Transverse colon (tissue), 4 donors: ENCODE measurements at regions not wholly inside any gene's neighbourhood (a gene's known extent, or its start where the extent isn't known, plus 50 kb on each side); places are given as distances from the start of the nearest gene placed in this dataset.

Source experiments
- DNase-seq: peaks from one replicate; pipeline ENCODE4 v3.0.0-alpha.2; 2019
- H3K27ac ChIP-seq, 4 donors: fragments of 200-600 bp; sonication (generic); 2 replicates each; pipeline ENCODE4 v1.5.1; 2016 to 2018; ENCODE audit warnings: inconsistent platforms in 4 of 4
- H3K27me3 ChIP-seq: fragments of 200-600 bp; sonication (generic); 2 replicates; pipeline ENCODE4 v1.5.1; 2017; ENCODE audit warnings: inconsistent platforms
- H3K36me3 ChIP-seq, 4 donors: fragments of 200-600 bp; sonication (generic); 2 replicates each; pipeline ENCODE4 v1.5.1; 2017 to 2019; ENCODE audit warnings: inconsistent platforms in 4 of 4
- H3K4me1 ChIP-seq, 4 donors: fragments of 200-600 bp; sonication (generic); 2 replicates each; pipeline ENCODE4 v1.5.1; 2017 to 2020; ENCODE audit warnings: inconsistent platforms in 4 of 4
- H3K4me3 ChIP-seq, 4 donors: fragments of 200-600 bp; sonication (generic); 1 replicate in 1 of 4; 2 replicates in 3 of 4; pipeline versions ENCODE4 v1.5.1 to v1.6.1; 2017 to 2019; ENCODE audit warnings: inconsistent platforms in 4 of 4
- H3K9me3 ChIP-seq, 2 donors: fragments of 200-600 bp; sonication (generic); 2 replicates each; pipeline ENCODE4 v1.5.1; 2017 to 2019; ENCODE audit warnings: inconsistent platforms in 2 of 2
- EP300 ChIP-seq: sonication (generic); formaldehyde crosslinking; IDR thresholded peaks from one replicate; pipeline ENCODE4 v1.6.1; 2017; ENCODE audit warnings: antibody characterized with exemption, low read depth
- POLR2A ChIP-seq: fragments of 450-650 bp; IDR thresholded peaks from one replicate; pipeline ENCODE4 v1.6.1; 2016; ENCODE audit warnings: antibody characterized with exemption, mild to moderate bottlenecking, moderate library complexity
- POLR2AphosphoS5 ChIP-seq, 3 donors: sonication (generic); formaldehyde crosslinking; IDR thresholded peaks; one replicate each; pipeline ENCODE4 v1.6.1; 2016; ENCODE audit warnings: antibody characterized with exemption in 3 of 3
- WGBS, 2 donors: methylation state at CpG; one replicate each; pipeline ENCODE4 v1.1.5; 2018; ENCODE audit warnings: low coverage in 1 of 2; 5-methylcytosine and 5-hydroxymethylcytosine counted together
- in situ Hi-C, 4 donors: fragments of 200-750 bp; cut with MboI; loops; one replicate each; pipeline versions ENCODE4 v1.15.0 to v1.15.1; 2017; ENCODE audit warnings: low sequenced_read_pairs in 3 of 4, low pct_ligation_motif_present in 1 of 4, low pct_unique_long_range_greater_than_20kb in 1 of 4
- intact Hi-C: fragments of 100-400 bp; cut with DNase I; formaldehyde crosslinking; loops from one replicate; pipeline ENCODE4 v1.15.1; 2023; ENCODE audit warnings: low total_unique reads
- TF ChIP-seq, protein P1 (sequence below), 5 experiments: fragments of 200-600 bp in 3 of 5; fragments of 450-650 bp in 2 of 5; sonication (generic) in 3 of 5; IDR thresholded peaks; 1 replicate in 2 of 5; 2 replicates in 3 of 5; pipeline ENCODE4 v1.5.1; 2016 to 2017; ENCODE audit warnings: antibody characterized with exemption in 5 of 5, inconsistent platforms in 3 of 5, mild to moderate bottlenecking in 2 of 5, moderate library complexity in 1 of 5

GRCh38 chr14:101284711-101285110 is 276.6 kb upstream of the DIO3 start:
- no peak for DNase-seq
- H3K36me3 ChIP-seq = no peaks in the 10 kb centered on the region
- no peaks in the 10 kb centered on the region for H3K9me3 ChIP-seq
- no peak overlapping the region for H3K4me3 ChIP-seq
- peaks cover 0 to 10% (median 6%) of the 10 kb centered on the region in 4 donors for H3K4me1 ChIP-seq
- H3K27ac ChIP-seq = no peak overlapping the region
- intact Hi-C loops (no loop called here), in situ Hi-C loops (no loop called here)
- 94 to 100% methylated on average over 1 to 3 of the region's 3 CpGs for WGBS, 2 donors
- peaks cover 2% of the 10 kb centered on the region for H3K27me3 ChIP-seq
- no peak for TF ChIP-seq EP300
- TF ChIP-seq POLR2A = no peak
- TF ChIP-seq POLR2AphosphoS5 (IDR thresholded peaks at IDR 0.05) = no peak
- TF ChIP-seq, protein P1, sequence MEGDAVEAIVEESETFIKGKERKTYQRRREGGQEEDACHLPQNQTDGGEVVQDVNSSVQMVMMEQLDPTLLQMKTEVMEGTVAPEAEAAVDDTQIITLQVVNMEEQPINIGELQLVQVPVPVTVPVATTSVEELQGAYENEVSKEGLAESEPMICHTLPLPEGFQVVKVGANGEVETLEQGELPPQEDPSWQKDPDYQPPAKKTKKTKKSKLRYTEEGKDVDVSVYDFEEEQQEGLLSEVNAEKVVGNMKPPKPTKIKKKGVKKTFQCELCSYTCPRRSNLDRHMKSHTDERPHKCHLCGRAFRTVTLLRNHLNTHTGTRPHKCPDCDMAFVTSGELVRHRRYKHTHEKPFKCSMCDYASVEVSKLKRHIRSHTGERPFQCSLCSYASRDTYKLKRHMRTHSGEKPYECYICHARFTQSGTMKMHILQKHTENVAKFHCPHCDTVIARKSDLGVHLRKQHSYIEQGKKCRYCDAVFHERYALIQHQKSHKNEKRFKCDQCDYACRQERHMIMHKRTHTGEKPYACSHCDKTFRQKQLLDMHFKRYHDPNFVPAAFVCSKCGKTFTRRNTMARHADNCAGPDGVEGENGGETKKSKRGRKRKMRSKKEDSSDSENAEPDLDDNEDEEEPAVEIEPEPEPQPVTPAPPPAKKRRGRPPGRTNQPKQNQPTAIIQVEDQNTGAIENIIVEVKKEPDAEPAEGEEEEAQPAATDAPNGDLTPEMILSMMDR (IDR thresholded peaks at IDR 0.05) = no peak

- WGBS, 2 donors = 45 to 80% methylated on average over 10 to 19 of the region's 19 CpGs
- DNase-seq = no peak
- Histone ChIP-seq H3K27ac (no peak overlapping the region), H3K36me3 (no peaks in the 10 kb centered on the region), H3K27me3 (peaks cover 2% of the 10 kb centered on the region), H3K4me1 (peaks cover 0 to 11% (median 6%) of the 10 kb centered on the region in 4 donors), H3K4me3 (no peak overlapping the region), H3K9me3 (no peaks in the 10 kb centered on the region)
- TF ChIP-seq POLR2A = no peak
- TF ChIP-seq, protein P1 (IDR thresholded peaks at IDR 0.05) = no peak
- no peak for TF ChIP-seq POLR2AphosphoS5 (IDR thresholded peaks at IDR 0.05)
- TF ChIP-seq EP300 = no peak
- in situ Hi-C loops = no loop called here
- intact Hi-C loops = no loop called here
Observed at GRCh38 chr14:101286271-101287018, 274.9 kb upstream of the DIO3 start.

GRCh38 chr14:101288436-101289229 is 272.7 kb upstream of the DIO3 start:
- intact Hi-C loops (no loop called here), in situ Hi-C loops (no loop called here)
- H3K4me1 ChIP-seq = peaks cover 0 to 29% (median 12%) of the 10 kb centered on the region in 4 donors
- H3K9me3 ChIP-seq = no peaks in the 10 kb centered on the region
- H3K4me3 ChIP-seq = no peak overlapping the region
- TF ChIP-seq EP300 = no peak
- TF ChIP-seq POLR2AphosphoS5 (IDR thresholded peaks at IDR 0.05) = no peak
- TF ChIP-seq POLR2A = no peak
- TF ChIP-seq, protein P1 (IDR thresholded peaks at IDR 0.05) = no peak
- DNase-seq = no peak
- no peak overlapping the region for H3K27ac ChIP-seq
- peaks cover 2% of the 10 kb centered on the region for H3K27me3 ChIP-seq
- 77 to 79% methylated on average over 6 to 19 of the region's 20 CpGs for WGBS, 2 donors
- no peaks in the 10 kb centered on the region for H3K36me3 ChIP-seq

DNA sequence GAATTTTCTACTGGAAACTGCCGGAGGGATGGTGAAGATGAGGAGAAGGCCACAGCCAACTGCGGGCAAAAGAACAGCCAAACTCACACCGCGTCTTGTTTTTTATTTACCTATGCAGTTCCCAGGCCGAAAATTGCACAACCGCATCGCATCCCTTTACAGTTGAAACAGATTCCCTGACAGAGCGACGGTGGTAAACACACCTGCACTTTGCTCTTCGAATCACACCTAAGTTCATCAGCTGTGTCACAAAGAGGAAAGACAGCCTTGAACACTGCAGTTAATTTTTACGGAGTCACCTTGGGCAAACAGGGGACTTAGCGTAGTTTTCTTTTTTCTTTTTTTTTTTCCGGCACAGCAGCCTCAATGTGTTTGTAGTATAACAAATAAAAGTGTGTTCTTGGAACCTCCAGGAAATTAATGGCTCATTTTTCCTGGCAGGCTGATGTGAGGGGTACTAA is 272.0 kb upstream of the DIO3 start:
- Histone ChIP-seq H3K27ac (no peak overlapping the region), H3K27me3 (no peaks in the 10 kb centered on the region), H3K4me3 (no peak overlapping the region), H3K4me1 (peaks cover 0 to 33% (median 12%) of the 10 kb centered on the region in 4 donors), H3K9me3 (no peaks in the 10 kb centered on the region), H3K36me3 (no peaks in the 10 kb centered on the region)
- DNase-seq = peak; percentile 57
- WGBS, 2 donors = 66 to 67% methylated on average over 13 of the region's 13 CpGs
- in situ Hi-C loops (no loop called here), intact Hi-C loops (no loop called here)
- TF ChIP-seq POLR2A (no peak), POLR2AphosphoS5 (IDR thresholded peaks at IDR 0.05) (no peak), EP300 (no peak)
- TF ChIP-seq, protein P1 (IDR thresholded peaks at IDR 0.05) = no peak
